Neural crest cell (in vitro differentiated cells): ENCODE measurements at regions not wholly inside any gene's neighbourhood (a gene's known extent, or its start where the extent isn't known, plus 50 kb on each side); places are given as distances from the start of the nearest gene placed in this dataset.

ENCODE experiments used
- DNase-seq: peaks from one replicate; pipeline ENCODE4 v3.0.0; 2021; ENCODE audit warnings: low read depth, mixed read lengths, low spot score
- H3K27ac Mint-ChIP-seq: one replicate; pipeline ENCODE4 v1.8.0; 2021; ENCODE audit warnings: mild to moderate bottlenecking, mixed read lengths; ENCODE audit not compliant: unreplicated experiment
- H3K27me3 Mint-ChIP-seq: 2 replicates; pipeline ENCODE4 v1.8.0; 2021; ENCODE audit warnings: low read depth, mild to moderate bottlenecking, mixed read lengths
- H3K36me3 Mint-ChIP-seq: 2 replicates; pipeline ENCODE4 v1.8.0; 2021; ENCODE audit warnings: low read depth, mild to moderate bottlenecking, mixed read lengths
- H3K4me1 Mint-ChIP-seq: 2 replicates; pipeline ENCODE4 v1.8.0; 2021; ENCODE audit warnings: mixed read lengths
- H3K4me3 Mint-ChIP-seq: one replicate; pipeline ENCODE4 v1.8.0; 2021; ENCODE audit warnings: mild to moderate bottlenecking, mixed read lengths
- H3K9me3 Mint-ChIP-seq: 2 replicates; pipeline ENCODE4 v1.8.0; 2021; ENCODE audit warnings: mixed read lengths
- TF ChIP-seq, protein P1 (sequence below): fragments of 200-600 bp; sonication (generic); conservative IDR thresholded peaks from 2 replicates; pipeline ENCODE4 v1.5.0; 2021; ENCODE audit warnings: antibody characterized with exemption, mild to moderate bottlenecking

DNA sequence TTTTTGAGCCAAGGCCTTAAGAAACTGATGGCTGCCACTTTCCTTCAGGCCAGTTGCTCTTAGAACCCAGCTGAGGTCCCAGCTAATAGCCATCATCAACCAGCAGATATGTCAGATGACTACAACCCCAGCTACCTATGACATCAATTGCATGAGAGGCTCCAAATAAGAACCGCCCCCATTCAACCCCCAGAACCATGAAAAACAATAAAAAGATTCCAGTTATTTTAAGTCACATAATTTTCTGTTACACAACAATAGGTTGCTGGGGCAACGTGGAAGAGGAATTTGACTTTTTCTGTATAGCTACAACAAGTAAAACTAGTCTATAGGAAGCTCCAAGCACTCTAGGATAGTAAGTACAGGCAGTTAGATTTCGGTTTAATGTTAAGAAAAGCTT lies 216.3 kb upstream of the MTNR1B start:
- DNase-seq: no peak
- Mint-ChIP-seq H3K4me3 (no peak overlapping the region), H3K9me3 (peaks cover 4% of the 10 kb centered on the region), H3K36me3 (peaks cover 3% of the 10 kb centered on the region), H3K27ac (no peak overlapping the region), H3K27me3 (no peaks in the 10 kb centered on the region), H3K4me1 (peaks cover 8% of the 10 kb centered on the region)
- TF ChIP-seq, protein P1, sequence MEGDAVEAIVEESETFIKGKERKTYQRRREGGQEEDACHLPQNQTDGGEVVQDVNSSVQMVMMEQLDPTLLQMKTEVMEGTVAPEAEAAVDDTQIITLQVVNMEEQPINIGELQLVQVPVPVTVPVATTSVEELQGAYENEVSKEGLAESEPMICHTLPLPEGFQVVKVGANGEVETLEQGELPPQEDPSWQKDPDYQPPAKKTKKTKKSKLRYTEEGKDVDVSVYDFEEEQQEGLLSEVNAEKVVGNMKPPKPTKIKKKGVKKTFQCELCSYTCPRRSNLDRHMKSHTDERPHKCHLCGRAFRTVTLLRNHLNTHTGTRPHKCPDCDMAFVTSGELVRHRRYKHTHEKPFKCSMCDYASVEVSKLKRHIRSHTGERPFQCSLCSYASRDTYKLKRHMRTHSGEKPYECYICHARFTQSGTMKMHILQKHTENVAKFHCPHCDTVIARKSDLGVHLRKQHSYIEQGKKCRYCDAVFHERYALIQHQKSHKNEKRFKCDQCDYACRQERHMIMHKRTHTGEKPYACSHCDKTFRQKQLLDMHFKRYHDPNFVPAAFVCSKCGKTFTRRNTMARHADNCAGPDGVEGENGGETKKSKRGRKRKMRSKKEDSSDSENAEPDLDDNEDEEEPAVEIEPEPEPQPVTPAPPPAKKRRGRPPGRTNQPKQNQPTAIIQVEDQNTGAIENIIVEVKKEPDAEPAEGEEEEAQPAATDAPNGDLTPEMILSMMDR: no peak

DNA sequence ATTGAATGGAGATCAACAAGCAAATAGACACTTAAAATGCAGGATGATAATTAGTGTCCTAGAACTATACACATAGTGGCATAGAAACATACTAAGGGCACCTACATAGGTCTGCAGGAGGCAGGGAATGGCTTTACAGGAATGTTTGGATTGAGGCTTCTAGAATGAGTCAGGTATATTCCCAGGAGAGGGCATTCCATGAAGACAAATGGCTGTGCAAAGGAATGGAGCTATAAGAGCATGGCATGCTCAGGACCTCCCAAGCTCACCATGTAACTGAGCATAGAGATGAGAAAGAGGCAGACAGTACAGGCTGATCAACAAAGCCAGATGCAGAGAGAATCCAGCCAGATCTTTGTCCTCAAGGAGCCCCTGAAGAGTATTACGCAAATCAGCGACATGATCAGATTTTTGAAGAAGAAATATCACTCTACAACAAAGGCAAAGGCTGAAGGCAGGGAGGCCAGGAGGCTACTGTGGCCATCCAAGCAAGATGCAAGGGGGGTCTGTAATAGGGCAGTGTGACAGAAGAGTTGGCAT lies 211.1 kb upstream of the MTNR1B start:
- Mint-ChIP-seq H3K36me3 (peaks cover 3% of the 10 kb centered on the region), H3K4me3 (no peak overlapping the region), H3K4me1 (peaks cover 5% of the 10 kb centered on the region), H3K27me3 (no peaks in the 10 kb centered on the region), H3K27ac (no peak overlapping the region), H3K9me3 (peaks cover 2% of the 10 kb centered on the region)
- no peak for DNase-seq
- TF ChIP-seq, protein P1: no peak

DNA sequence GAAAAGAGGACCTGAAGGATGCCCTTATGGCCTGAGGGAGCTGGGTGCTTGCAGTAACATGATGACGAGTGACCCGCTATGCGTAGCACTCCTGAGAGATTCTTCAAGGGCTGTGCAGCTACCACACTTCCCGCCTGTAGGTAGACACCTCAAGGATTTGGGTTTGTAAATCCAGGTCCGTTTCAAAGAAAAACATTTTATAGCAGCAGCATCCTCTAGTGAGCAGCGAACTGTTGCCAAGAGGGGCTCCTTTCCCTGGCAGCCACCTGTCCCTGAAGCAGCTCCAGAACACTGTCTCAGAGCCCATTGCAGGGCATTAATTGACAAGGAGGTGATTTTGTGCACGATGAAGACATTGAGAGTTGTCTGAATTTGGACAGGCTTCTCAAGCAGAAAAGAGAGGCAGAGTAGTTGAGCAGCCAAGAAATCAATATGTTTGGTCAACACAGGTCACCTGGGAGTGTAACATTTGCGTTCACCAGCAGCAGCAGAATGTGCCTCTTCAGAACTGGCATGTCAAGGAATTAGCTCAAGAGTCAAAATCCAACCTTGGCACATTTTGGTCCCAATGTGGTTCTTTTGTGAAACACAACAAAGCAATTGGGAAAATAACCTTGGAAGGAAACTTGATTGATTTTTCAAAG lies 209.8 kb upstream of the MTNR1B start:
- Mint-ChIP-seq H3K27me3 (no peaks in the 10 kb centered on the region), H3K4me1 (peaks cover 12% of the 10 kb centered on the region), H3K9me3 (no peaks in the 10 kb centered on the region), H3K27ac (no peak overlapping the region), H3K36me3 (peaks cover 5% of the 10 kb centered on the region), H3K4me3 (no peak overlapping the region)
- DNase-seq: no peak
- TF ChIP-seq, protein P1: no peak

DNA sequence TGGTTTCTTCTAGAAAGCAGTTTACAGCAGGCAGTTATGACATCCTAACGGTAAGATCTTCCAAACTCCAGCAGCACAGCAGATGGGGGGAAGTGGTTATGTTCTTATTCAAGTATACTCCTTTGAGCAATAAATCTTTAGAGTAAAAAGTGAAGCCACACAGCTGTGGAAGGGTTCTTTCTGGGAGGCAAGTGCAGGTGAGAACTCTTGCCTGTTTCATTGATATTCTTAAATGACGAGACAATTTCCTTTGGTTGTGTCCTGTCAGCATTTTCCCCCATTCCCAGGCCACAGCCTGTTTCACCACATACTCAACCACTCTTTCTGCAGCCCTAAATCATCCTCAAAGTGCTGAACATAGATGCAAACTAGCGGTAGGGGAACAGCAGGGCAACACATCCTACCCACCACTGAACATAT lies 207.3 kb upstream of the MTNR1B start:
- DNase-seq: no peak
- Mint-ChIP-seq H3K27me3 (no peaks in the 10 kb centered on the region), H3K36me3 (peaks cover 5% of the 10 kb centered on the region), H3K9me3 (no peaks in the 10 kb centered on the region), H3K4me1 (peaks cover 26% of the 10 kb centered on the region), H3K4me3 (no peak overlapping the region), H3K27ac (no peak overlapping the region)
- TF ChIP-seq, protein P1: no peak

DNA sequence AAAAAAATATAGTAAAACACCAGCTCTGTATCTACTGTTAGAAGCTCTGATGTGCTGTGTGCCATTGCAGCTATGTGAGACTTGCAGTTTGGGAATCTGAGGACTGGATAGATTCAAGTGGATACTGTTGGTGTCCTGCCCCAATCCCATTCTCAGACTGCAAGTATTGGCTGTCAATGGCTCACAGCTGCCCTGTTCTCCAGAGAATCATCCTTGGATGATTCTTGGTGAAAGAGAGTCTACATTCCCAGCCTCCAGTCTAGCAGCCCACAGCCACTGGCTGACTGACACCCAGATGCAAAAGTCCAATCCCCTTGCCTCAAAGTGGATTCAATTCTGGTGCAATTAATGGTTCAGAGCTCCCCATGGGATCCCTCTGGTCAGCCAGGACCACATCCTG lies 206.1 kb upstream of the MTNR1B start:
- no peaks in the 10 kb centered on the region for H3K9me3 Mint-ChIP-seq
- peaks cover 25% of the 10 kb centered on the region for H3K4me1 Mint-ChIP-seq
- peaks cover 8% of the 10 kb centered on the region for H3K36me3 Mint-ChIP-seq
- TF ChIP-seq, protein P1: no peak
- H3K27ac Mint-ChIP-seq: no peak overlapping the region
- H3K4me3 Mint-ChIP-seq: no peak overlapping the region
- H3K27me3 Mint-ChIP-seq: no peaks in the 10 kb centered on the region
- no peak for DNase-seq
